ENCODE measurements at regions not wholly inside any gene's neighbourhood (a gene's known extent, or its start where the extent isn't known, plus 50 kb on each side); places are given as distances from the start of the nearest gene placed in this dataset.

DNA sequence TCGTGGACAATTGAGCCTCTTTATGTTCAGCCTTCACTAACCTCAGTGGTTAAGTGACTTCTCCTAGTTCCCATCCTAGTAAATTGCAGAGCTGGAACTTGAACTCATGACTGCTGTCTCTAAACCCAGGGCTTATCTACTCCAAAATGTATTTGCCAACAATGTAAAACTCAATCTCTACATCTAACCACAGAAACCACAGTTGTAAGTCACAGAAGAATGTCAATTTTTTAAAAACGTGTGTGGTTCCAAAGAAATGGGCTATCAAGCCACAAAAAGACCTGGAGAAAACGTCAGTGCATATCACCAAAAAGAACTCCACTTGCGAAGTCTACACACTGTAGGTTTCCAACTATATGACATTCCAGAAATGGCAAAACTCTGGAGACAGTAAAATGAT lies 172.6 kb upstream of the HMCN1 start:
- TF ChIP-seq, protein P1, sequence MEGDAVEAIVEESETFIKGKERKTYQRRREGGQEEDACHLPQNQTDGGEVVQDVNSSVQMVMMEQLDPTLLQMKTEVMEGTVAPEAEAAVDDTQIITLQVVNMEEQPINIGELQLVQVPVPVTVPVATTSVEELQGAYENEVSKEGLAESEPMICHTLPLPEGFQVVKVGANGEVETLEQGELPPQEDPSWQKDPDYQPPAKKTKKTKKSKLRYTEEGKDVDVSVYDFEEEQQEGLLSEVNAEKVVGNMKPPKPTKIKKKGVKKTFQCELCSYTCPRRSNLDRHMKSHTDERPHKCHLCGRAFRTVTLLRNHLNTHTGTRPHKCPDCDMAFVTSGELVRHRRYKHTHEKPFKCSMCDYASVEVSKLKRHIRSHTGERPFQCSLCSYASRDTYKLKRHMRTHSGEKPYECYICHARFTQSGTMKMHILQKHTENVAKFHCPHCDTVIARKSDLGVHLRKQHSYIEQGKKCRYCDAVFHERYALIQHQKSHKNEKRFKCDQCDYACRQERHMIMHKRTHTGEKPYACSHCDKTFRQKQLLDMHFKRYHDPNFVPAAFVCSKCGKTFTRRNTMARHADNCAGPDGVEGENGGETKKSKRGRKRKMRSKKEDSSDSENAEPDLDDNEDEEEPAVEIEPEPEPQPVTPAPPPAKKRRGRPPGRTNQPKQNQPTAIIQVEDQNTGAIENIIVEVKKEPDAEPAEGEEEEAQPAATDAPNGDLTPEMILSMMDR (IDR thresholded peaks at IDR 0.05 in 4 of 5, conservative IDR thresholded peaks at IDR 0.05 in 1 of 5) = no peak
- TF ChIP-seq POLR2A (IDR thresholded peaks at IDR 0.05) = no peak
